ENCODE measurements at regions not wholly inside any gene's neighbourhood (a gene's known extent, or its start where the extent isn't known, plus 50 kb on each side); places are given as distances from the start of the nearest gene placed in this dataset.

GRCh38 chr1:217150366-217150765 lies 427.1 kb upstream of the ESRRG start:
- Histone ChIP-seq H3K4me1 (no peaks in the 10 kb centered on the region), H3K27me3 (no peaks in the 10 kb centered on the region), H3K36me3 (no peaks in the 10 kb centered on the region), H3K27ac (no peak overlapping the region), H3K9me3 (no peaks in the 10 kb centered on the region), H3K4me3 (no peak overlapping the region)
- intact Hi-C loops (cut with DNase I; ENCODE audit: low total_unique reads) (no loop called here), in situ Hi-C loops (cut with MboI; ENCODE audit: low sequenced_read_pairs in 4 of 4) (no loop called here)
- no peak for TF ChIP-seq CTCF (IDR thresholded peaks at IDR 0.05 in 4 of 5, conservative IDR thresholded peaks at IDR 0.05 in 1 of 5)
- no peak for TF ChIP-seq POLR2A (IDR thresholded peaks at IDR 0.05)
- DNase-seq (no peak), ATAC-seq (no peak)

GRCh38 chr1:217149791-217150190 lies 426.6 kb upstream of the ESRRG start:
- H3K4me3 ChIP-seq, result no peak overlapping the region
- no peaks in the 10 kb centered on the region for H3K9me3 ChIP-seq
- TF ChIP-seq POLR2A (IDR thresholded peaks at IDR 0.05) (no peak), CTCF (IDR thresholded peaks at IDR 0.05 in 4 of 5, conservative IDR thresholded peaks at IDR 0.05 in 1 of 5) (no peak)
- H3K4me1 ChIP-seq, result no peaks in the 10 kb centered on the region
- no peaks in the 10 kb centered on the region for H3K36me3 ChIP-seq
- no peak for DNase-seq
- intact Hi-C loops (cut with DNase I; ENCODE audit: low total_unique reads), result no loop called here
- ATAC-seq, result no peak
- in situ Hi-C loops (cut with MboI; ENCODE audit: low sequenced_read_pairs in 4 of 4), result no loop called here
- H3K27ac ChIP-seq, result no peak overlapping the region
- no peaks in the 10 kb centered on the region for H3K27me3 ChIP-seq

- ATAC-seq (no peak), DNase-seq (no peak)
- Histone ChIP-seq H3K4me1 (no peaks in the 10 kb centered on the region), H3K36me3 (no peaks in the 10 kb centered on the region), H3K9me3 (no peaks in the 10 kb centered on the region), H3K4me3 (no peak overlapping the region), H3K27ac (no peak overlapping the region), H3K27me3 (peaks cover 0 to 28% (median 7%) of the 10 kb centered on the region in 3 donors)
- in situ Hi-C loops (cut with MboI; ENCODE audit: low sequenced_read_pairs in 4 of 4), result no loop called here
- intact Hi-C loops (cut with DNase I; ENCODE audit: low total_unique reads), result no loop called here
- TF ChIP-seq CTCF (IDR thresholded peaks at IDR 0.05 in 4 of 5, conservative IDR thresholded peaks at IDR 0.05 in 1 of 5) (no peak), POLR2A (IDR thresholded peaks at IDR 0.05) (no peak)
Observed at GRCh38 chr1:217141711-217142110, 418.5 kb upstream of the ESRRG start.

GRCh38 chr1:217140041-217140901 lies 417.0 kb upstream of the ESRRG start:
- peaks cover 0 to 33% (median 14%) of the 10 kb centered on the region in 3 donors for H3K27me3 ChIP-seq
- DNase-seq, result no peak
- H3K27ac ChIP-seq, result no peak overlapping the region
- H3K4me3 ChIP-seq, result peak overlapping the region in 1 of 4 donors; percentile 13
- H3K9me3 ChIP-seq, result no peaks in the 10 kb centered on the region
- H3K36me3 ChIP-seq, result no peaks in the 10 kb centered on the region
- TF ChIP-seq CTCF (IDR thresholded peaks at IDR 0.05 in 4 of 5, conservative IDR thresholded peaks at IDR 0.05 in 1 of 5) (no peak), POLR2A (IDR thresholded peaks at IDR 0.05) (no peak)
- in situ Hi-C loops (cut with MboI; ENCODE audit: low sequenced_read_pairs in 4 of 4), result no loop called here
- H3K4me1 ChIP-seq, result no peaks in the 10 kb centered on the region
- intact Hi-C loops (cut with DNase I; ENCODE audit: low total_unique reads), result no loop called here
- no peak for ATAC-seq
